ENCODE measurements at regions not wholly inside any gene's neighbourhood (a gene's known extent, or its start where the extent isn't known, plus 50 kb on each side); places are given as distances from the start of the nearest gene placed in this dataset.

DNA sequence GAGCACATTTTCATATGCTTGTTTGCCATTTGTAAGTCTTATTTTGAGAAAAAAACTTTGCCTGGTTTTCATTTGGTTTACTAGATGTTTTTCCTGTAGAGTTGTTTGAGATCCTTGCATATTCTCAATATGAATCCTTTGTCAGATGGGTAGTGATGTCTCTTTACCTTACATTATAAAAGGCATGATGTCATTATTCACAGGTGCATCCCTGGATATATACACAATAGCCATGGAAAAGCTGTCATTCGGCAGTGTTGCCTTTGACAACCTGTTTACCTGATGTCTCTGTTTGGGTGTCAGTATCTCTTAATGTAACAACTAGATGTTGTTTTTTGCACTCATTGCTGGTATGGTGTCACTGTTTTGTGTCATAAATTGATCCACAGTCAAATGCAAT, 58.8 kb upstream of the MAL start:
- TF ChIP-seq EP300 (IDR thresholded peaks at IDR 0.05) = no peak
- TF ChIP-seq, protein P1, sequence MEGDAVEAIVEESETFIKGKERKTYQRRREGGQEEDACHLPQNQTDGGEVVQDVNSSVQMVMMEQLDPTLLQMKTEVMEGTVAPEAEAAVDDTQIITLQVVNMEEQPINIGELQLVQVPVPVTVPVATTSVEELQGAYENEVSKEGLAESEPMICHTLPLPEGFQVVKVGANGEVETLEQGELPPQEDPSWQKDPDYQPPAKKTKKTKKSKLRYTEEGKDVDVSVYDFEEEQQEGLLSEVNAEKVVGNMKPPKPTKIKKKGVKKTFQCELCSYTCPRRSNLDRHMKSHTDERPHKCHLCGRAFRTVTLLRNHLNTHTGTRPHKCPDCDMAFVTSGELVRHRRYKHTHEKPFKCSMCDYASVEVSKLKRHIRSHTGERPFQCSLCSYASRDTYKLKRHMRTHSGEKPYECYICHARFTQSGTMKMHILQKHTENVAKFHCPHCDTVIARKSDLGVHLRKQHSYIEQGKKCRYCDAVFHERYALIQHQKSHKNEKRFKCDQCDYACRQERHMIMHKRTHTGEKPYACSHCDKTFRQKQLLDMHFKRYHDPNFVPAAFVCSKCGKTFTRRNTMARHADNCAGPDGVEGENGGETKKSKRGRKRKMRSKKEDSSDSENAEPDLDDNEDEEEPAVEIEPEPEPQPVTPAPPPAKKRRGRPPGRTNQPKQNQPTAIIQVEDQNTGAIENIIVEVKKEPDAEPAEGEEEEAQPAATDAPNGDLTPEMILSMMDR (IDR thresholded peaks at IDR 0.05) = no peak
- no peak for TF ChIP-seq POLR2AphosphoS5 (IDR thresholded peaks at IDR 0.05)

Data from suprapubic skin (tissue), 4 donors.